ENCODE measurements at regions not wholly inside any gene's neighbourhood (a gene's known extent, or its start where the extent isn't known, plus 50 kb on each side); places are given as distances from the start of the nearest gene placed in this dataset.

GRCh38 chr7:41024126-41024525 lies 678.8 kb downstream of the INHBA start:
- Histone ChIP-seq H3K27ac (no peak overlapping the region), H3K4me3 (no peak overlapping the region), H3K4me1 (ENCODE audit: insufficient read depth) (no peaks in the 10 kb centered on the region), H3K9me3 (no peaks in the 10 kb centered on the region), H3K27me3 (no peaks in the 10 kb centered on the region), H3K36me3 (no peaks in the 10 kb centered on the region)
- WGBS, 3 donors = 67 to 81% (median 74%) methylated on average over 4 of the region's 4 CpGs
- intact Hi-C loops (cut with DNase I) = no loop called here
- no peak for DNase-seq
- TF ChIP-seq, protein P1, sequence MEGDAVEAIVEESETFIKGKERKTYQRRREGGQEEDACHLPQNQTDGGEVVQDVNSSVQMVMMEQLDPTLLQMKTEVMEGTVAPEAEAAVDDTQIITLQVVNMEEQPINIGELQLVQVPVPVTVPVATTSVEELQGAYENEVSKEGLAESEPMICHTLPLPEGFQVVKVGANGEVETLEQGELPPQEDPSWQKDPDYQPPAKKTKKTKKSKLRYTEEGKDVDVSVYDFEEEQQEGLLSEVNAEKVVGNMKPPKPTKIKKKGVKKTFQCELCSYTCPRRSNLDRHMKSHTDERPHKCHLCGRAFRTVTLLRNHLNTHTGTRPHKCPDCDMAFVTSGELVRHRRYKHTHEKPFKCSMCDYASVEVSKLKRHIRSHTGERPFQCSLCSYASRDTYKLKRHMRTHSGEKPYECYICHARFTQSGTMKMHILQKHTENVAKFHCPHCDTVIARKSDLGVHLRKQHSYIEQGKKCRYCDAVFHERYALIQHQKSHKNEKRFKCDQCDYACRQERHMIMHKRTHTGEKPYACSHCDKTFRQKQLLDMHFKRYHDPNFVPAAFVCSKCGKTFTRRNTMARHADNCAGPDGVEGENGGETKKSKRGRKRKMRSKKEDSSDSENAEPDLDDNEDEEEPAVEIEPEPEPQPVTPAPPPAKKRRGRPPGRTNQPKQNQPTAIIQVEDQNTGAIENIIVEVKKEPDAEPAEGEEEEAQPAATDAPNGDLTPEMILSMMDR (IDR thresholded peaks at IDR 0.05) = no peak
- TF ChIP-seq POLR2A (IDR thresholded peaks at IDR 0.05) (no peak), EP300 (IDR thresholded peaks at IDR 0.05) (no peak)

DNA sequence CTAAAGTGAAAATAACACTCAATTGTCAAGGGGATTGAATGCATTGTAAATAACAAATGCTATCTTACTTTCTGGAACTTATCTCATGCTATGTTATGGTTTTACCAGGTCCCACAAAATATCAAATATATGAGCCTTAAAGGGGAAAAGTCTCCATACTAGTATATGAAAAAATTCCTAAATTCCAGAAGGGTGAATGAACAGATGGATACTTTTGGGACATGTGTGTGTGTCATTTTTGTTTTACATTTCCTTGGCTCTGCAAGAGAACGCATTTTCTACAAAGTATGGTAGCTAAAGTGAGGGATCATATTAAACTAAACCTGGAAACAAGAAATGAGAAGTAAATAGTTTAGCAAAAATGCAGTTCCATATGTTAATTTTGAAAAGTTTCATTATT lies 682.8 kb downstream of the INHBA start:
- no peaks in the 10 kb centered on the region for H3K36me3 ChIP-seq
- H3K4me3 ChIP-seq = no peak overlapping the region
- no peaks in the 10 kb centered on the region for H3K27me3 ChIP-seq
- H3K9me3 ChIP-seq = no peaks in the 10 kb centered on the region
- WGBS, 3 donors = 67 to 90% (median 77%) methylated on average over 1 of the region's 1 CpG
- no peak for DNase-seq
- H3K4me1 ChIP-seq (ENCODE audit: insufficient read depth) = no peaks in the 10 kb centered on the region
- intact Hi-C loops (cut with DNase I) = no loop called here
- TF ChIP-seq, protein P1 (IDR thresholded peaks at IDR 0.05) = no peak
- TF ChIP-seq EP300 (IDR thresholded peaks at IDR 0.05) (no peak), POLR2A (IDR thresholded peaks at IDR 0.05) (no peak)
- no peak overlapping the region for H3K27ac ChIP-seq

DNA sequence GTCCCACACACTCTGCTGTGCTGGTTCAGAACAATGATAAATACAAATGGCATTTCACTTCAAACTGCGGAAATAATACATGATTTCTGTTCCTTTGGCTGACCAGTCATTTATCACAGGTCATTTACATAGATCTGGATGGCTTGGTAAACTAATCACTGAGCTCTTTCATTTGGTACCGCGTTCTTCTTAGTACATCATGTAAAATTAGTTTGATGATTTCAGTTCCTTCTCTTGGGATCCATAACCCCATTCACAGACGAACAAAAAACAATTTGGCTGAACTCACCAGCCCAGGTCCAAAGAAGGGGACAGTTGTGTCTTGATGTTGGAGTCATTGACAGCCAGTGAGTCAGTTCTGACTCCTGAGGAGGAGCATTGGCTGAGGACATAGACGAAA lies 689.8 kb downstream of the INHBA start:
- H3K9me3 ChIP-seq = no peaks in the 10 kb centered on the region
- intact Hi-C loops (cut with DNase I) = no loop called here
- WGBS, 3 donors = 88 to 91% (median 90%) methylated on average over 5 of the region's 5 CpGs
- H3K4me1 ChIP-seq (ENCODE audit: insufficient read depth) = no peaks in the 10 kb centered on the region
- no peaks in the 10 kb centered on the region for H3K36me3 ChIP-seq
- H3K4me3 ChIP-seq = no peak overlapping the region
- no peak overlapping the region for H3K27ac ChIP-seq
- H3K27me3 ChIP-seq = no peaks in the 10 kb centered on the region
- TF ChIP-seq, protein P1 (IDR thresholded peaks at IDR 0.05) = no peak
- no peak for TF ChIP-seq POLR2A (IDR thresholded peaks at IDR 0.05)
- TF ChIP-seq EP300 (IDR thresholded peaks at IDR 0.05) = no peak
- DNase-seq = no peak

GRCh38 chr7:41012041-41012440 lies 690.8 kb downstream of the INHBA start:
- Histone ChIP-seq H3K4me3 (no peak overlapping the region), H3K27me3 (no peaks in the 10 kb centered on the region), H3K27ac (no peak overlapping the region), H3K9me3 (no peaks in the 10 kb centered on the region), H3K36me3 (no peaks in the 10 kb centered on the region), H3K4me1 (ENCODE audit: insufficient read depth) (no peaks in the 10 kb centered on the region)
- 95 to 97% (median 96%) methylated on average over 6 of the region's 6 CpGs for WGBS, 3 donors
- no peak for DNase-seq
- TF ChIP-seq EP300 (IDR thresholded peaks at IDR 0.05) (no peak), POLR2A (IDR thresholded peaks at IDR 0.05) (no peak)
- TF ChIP-seq, protein P1 (IDR thresholded peaks at IDR 0.05) = no peak
- intact Hi-C loops (cut with DNase I) = no loop called here

DNA sequence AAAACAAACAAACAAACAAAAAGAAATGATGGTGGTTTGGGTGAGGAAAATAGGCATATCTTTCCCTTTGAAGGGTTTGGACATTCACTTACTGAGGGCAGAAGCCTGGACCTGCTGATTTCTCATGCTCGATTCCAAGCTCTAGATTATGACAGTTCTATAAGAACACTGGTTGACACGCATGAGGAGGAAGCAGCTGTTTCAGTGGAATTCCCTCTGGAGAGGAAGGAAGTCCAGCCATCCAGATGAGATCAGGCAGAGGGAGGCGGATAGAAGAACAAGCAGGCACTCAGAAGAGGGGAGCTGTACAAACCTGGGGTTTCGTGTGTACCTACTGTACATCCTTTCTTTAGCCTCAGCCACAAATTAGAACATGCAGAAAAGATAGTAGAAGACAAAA lies 691.9 kb downstream of the INHBA start:
- intact Hi-C loops (cut with DNase I) = no loop called here
- no peak for DNase-seq
- Histone ChIP-seq H3K9me3 (no peaks in the 10 kb centered on the region), H3K36me3 (no peaks in the 10 kb centered on the region), H3K4me1 (ENCODE audit: insufficient read depth) (no peaks in the 10 kb centered on the region), H3K27ac (no peak overlapping the region), H3K4me3 (no peak overlapping the region), H3K27me3 (no peaks in the 10 kb centered on the region)
- WGBS, 3 donors = 70 to 74% (median 73%) methylated on average over 4 of the region's 4 CpGs
- TF ChIP-seq POLR2A (IDR thresholded peaks at IDR 0.05) = no peak
- no peak for TF ChIP-seq EP300 (IDR thresholded peaks at IDR 0.05)
- TF ChIP-seq, protein P1 (IDR thresholded peaks at IDR 0.05) = no peak
